NOMO-1 treated with dmso at 0.1 percent for 144 hours (cell line): ENCODE measurements at regions not wholly inside any gene's neighbourhood (a gene's known extent, or its start where the extent isn't known, plus 50 kb on each side); places are given as distances from the start of the nearest gene placed in this dataset.

ENCODE experiments used
- DNase-seq: peaks from one replicate; lab custom pipeline; 2025; ENCODE audit not compliant: unreplicated experiment; lab: John Stamatoyannopoulos, UW

DNA sequence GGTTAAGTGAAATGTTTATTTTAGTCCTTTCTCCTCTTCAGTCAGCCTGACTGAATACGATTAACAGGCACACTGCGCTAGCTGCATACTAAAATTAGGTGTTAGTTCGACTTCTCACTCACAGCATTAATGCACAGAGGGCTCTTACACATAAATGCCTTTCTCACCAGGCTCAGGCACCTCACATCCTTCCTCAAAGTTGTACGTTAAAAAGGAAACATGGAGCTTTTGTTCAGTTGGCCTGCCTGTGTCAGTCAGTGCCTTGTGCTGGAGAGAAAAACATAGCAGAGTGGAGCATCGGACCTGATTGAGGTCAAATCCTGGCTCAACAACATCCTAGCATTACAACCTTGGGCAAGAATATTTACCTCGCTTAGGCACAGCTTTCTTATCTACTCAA lies 236.0 kb upstream of the ZNF462 start:
- no peak for DNase-seq

DNA sequence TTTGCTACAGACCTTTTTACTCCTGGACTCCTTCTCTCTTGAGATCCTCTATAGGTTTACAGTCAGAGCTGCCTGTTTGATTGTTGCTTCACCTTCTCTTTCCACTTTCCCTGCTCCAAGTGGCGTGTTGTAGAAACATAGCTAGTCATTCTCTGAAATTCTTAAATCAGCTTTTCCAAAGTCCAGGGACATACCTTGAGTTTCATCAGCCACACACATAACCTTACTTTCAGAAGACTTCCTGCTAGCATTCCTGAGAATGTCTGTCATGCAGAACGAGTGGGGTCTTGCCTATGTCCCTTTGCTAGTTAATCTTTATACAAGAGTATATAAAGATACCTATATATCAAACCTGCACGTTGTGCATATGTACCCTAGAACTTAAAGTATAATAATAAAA lies 230.3 kb upstream of the ZNF462 start:
- DNase-seq = no peak

DNA sequence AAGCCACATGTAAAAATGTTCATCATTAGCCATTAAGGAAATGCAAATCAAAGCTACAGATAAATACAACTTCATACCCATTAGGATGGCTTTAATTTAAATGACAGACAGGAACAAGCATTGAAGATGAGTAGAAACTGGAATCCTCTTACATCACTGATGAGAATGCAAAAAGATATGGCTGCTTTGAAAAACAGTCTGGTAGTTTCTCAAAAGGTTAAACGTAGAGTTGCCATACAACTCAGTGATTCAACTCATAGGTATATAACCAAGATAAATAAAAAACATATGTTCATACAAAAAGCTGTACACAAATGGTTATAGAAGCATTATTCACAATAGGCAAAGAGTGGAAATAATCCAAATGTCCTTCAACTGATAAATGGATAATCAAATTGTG lies 228.8 kb upstream of the ZNF462 start:
- no peak for DNase-seq

DNA sequence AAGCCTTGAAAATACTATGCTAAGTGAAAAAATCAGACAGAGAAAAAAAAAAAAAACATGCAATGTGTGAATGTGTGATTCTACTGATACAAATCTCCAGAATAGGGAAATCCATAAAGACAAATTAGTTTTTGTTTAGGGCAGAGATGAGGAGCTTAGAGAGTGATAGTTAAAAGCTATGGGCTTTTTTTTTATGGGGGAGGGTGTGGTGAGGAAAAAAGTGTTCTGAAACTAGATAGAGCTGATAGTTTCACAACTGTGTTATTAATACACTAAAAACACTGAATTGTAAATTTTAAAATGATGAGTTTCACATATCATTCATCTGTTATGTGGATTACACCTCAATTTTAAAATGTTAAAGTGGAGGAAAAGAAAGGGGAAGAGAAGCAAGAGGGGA lies 228.3 kb upstream of the ZNF462 start:
- DNase-seq = no peak

DNA sequence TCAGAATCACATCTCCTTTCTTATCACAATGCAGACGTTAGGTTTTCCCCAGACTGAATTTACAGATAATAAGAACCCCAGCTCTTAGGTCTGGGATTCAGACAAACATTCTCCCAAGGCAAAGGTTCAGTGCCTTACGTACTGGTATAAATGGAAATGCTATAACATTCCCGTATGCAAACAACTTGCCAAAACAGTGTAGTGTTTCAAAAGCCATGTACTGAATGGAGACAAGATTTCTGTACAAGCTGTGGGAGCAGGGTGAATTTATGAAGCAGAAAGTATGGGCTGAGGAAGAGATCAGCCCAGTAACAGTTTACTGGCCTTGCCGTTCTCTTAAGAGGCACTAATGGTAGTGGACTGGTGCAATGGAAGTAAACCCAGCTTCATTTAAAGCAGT lies 225.5 kb upstream of the ZNF462 start:
- no peak for DNase-seq

DNA sequence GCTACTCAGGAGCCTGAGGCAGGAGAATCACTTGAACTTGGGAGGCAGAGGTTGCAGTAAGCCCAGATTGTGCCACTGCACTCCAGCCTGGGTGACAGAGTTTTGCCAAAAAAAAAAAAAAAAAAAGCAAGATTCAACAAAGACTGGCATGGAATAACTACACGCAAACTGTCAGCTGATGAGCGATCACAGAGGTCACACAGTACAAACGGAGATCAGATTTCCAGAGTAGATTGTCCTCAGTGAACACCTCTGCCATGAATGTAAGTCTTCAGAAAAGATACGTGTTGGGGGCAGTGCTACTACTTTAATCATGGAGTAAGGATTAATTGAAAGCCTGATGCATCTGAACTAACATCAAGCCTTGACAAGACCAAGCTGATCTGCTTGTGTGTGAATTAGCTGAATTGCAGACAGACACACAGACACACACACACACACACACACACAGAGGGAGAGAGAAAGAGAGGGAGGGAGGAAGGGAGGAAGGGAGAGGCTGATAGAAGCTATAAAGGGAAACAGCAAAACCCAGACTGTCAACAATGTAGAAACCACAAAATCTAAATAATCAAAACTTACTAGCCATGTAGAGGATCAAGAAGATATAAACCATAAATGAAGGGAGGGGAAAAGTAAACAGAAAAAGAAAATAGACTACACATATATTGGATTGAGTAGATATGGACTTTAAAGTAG lies 222.9 kb upstream of the ZNF462 start:
- DNase-seq = no peak

DNA sequence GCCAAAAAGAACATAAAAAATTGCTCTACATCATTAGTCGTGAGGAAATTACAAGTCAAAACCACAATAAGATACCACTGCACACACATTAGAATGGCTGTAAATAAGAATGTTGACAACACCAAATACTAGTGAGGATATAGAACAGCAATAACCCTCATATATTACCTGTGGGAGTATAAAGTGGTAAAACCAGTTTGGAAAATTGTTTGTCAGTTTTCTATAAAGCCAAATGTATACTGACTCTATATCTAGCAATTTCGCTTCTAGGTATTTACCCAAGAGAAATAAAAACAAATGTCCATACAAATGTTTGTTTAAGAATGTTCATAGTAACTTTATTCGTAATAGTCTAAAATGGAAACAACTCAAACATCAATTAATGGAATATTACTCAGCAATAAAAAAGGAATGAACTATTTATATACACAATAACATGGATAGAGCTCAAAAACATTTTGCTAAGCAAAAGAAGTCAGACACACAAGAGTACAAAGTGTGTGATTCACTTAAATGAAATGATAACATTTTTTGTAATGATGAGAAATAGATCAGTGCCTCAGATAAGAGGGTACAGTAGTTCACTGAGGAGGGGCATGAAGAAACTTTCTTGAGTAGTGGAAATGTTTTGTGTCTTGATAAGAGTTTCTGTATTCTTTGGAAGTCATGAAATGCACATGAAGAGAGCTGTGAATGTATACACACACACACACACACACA lies 219.6 kb upstream of the ZNF462 start:
- no peak for DNase-seq

DNA sequence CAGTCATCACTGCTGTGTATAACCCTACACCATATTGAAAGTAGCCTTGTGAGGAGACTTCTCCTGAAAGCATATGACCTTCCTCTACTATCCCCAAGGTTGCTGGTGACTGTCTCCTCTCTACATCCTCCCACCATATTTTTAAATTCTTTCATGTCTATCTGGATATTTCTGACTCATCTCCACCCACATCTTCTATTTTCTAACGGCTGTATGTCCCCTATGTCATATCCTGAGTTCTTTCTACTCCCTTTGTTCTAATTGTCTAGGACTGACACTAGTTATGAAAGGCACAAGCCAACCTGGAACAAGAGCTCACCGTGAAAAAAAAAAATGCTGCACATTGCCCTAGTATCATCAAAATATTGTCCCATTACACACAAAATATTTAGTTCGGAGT lies 218.3 kb upstream of the ZNF462 start:
- no peak for DNase-seq

DNA sequence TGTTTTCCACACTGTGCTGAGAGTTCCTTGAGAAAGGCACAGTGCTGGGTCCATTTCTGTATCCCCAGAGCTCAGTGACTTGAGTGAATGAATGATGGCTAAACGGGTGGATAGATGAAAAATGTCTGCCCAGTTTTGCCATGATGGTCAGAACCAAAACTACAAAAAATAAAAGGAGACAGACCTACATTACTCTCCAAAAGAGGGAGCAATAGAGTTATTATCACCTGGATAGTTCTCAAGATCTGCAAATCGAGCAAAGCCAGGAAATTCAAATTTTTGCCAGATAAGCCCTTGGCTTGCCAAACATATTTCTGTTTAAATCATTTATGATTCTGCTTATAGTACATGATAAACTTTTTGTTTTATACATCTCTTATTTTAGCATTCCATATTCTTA lies 214.2 kb upstream of the ZNF462 start:
- DNase-seq = no peak

DNA sequence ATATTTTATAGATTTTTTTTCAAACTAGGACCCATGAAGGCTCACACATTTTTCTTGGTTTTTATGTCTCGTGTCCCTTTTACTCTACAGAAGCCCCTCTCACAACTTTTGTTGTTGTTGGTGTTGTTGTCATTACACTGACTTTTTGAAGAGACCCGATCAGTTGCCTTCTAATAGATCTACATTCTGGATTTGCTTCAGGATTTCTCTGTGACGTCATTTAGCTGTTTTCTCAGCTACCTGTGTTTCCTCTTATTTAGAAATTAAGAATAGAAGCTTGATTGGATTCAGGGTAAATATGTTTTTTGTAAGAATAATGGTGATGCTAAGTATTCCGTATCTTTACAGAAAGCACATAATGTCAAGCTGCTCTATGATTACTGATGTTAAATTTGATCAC lies 213.3 kb upstream of the ZNF462 start:
- DNase-seq = no peak

DNA sequence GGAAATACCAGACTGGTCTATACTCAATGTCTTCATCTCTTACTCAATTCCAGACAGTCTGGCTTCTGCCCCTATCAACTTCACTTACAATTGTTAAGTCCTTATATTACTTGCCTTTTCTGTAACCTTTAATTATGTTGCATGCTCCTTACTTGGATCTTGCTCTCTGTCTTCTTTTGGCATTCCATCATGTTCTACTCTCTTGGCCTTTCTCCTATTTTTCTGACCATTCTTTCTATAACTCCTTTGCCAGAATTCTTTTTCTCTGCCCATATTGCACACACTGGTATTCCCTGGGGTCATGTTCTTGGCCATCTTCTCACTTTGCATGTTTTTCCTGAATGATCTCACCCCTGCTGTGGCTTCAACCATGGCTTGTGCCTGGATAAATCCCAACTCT lies 209.8 kb upstream of the ZNF462 start:
- no peak for DNase-seq

DNA sequence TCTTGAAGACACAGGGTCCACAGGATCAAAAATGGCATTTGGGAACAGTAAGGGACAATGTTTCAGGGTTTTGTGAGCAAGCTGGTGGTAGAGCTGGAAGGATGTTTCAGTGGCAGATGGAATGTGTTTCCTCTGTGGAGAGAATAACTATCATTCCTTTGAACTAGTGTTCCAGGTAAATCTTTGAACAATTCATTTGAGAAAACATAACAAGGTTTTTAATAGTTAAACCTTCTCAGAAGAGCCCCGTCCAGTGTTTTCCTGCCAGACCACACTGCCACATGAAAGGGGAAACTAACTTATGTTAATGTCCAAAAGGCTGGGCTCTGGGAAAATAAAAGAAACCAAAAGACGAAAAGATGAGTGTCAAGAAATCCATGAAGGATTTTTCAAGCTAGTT lies 207.0 kb upstream of the ZNF462 start:
- DNase-seq = no peak

DNA sequence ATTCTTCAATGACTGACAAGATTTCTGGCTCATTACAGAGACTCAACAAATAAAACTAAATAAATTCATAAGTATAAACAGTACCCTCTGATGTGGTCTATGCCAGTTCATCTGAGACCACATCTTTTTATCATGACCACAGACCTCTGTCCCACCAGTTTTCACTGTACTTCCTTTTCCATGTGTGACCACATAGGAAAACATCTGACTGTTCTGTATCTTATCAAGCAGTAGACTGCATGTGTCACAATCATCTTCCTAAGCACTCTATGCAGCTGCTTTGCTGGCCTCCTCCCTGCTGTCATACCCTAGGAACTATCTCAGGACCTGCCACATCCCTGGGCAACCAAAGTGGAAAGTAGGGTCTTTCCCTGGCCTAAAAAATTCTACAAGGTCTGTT lies 205.0 kb upstream of the ZNF462 start:
- no peak for DNase-seq

DNA sequence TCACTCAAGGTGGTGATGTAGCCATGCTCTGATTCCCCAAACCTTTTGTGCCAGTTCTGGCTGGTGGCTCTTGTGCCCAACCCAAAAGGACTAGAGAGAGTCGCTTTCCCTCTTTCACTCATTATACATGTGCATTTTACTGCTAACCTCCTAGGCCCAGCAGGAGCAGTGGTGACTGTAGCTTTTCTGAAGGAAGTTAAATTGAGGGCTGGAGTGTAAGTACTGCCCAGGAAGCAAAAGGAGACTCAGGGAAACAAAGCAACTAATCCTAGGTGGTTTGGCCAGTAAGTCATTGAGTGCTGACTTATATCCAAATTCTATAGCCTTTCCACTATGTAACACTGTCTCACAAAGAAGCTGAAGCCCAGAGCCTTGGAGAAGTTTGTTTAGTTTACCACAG lies 194.4 kb upstream of the ZNF462 start:
- no peak for DNase-seq

DNA sequence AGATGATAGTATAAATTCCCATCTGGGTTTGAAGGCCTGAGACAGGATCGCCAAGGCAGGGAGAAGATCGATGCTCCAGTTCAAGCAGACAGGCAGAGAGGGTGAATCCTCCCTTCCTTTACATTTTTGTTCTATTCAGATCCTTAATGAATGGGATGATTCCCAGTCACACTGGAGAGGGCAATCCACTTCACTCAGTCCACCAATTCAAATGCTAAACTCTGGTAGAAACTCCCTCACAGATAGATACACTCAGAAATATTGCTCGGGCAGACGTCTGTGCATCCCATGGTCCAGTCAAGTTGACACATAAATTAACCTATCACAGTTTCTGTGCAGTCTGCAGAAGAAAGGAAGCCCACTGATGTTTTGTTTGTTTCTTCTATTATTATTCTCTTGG lies 193.1 kb upstream of the ZNF462 start:
- no peak for DNase-seq

DNA sequence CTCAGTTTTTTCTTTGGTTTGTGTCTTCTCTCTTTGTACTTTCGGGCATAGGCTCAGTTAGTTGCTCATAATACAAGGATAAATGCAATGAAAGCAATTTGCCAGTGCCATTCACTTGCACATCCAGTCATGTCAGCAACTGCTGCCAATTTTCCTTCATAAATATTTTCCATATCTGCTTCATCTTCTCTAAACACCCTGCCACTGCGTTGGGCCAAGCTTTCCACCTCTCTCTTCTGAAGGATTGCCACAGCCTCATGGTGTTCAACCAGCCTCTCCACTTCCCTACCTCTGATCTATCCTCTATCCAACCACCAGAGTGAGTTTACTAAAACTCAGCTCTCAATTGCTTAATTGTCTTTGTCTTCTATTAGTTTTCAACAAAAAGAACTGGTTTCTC lies 192.5 kb upstream of the ZNF462 start:
- no peak for DNase-seq

DNA sequence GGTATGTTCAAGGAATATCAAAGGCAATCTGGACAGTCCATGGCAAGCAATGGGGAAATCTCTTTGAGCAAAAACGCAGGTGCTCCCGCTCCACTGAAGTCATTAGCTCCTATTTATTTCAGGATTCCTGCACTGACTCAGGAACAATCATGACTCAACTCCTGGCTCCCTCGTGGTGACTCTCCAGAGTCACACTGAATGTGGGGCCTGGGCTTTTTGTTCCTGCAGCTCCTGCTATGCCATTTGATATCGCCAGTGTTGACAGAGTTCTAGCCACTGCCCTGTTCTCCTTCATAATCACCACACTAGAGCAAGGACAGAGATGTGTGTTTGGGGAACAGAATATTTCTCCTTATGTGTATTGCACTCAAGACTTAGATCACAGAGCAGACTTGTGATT lies 187.2 kb upstream of the ZNF462 start:
- DNase-seq = no peak

DNA sequence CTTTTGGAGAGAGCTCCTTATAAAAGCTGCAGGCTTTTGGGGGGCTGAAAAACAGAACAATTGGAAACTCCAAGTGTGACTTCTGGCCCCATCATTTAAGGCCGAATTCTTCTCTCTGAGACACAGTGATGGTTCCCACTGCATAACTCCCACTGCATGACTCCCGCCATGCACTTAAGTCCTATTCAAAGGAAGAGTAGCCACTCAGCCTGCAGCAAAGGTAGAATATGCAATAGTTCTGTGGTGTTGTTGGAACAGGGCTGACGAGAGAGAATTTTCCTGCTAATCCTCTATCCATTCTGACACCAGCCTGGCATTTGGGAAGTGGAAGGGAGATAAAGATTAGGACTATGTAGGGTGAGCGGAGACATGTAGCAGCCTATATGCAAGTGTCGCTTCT lies 185.6 kb upstream of the ZNF462 start:
- no peak for DNase-seq

DNA sequence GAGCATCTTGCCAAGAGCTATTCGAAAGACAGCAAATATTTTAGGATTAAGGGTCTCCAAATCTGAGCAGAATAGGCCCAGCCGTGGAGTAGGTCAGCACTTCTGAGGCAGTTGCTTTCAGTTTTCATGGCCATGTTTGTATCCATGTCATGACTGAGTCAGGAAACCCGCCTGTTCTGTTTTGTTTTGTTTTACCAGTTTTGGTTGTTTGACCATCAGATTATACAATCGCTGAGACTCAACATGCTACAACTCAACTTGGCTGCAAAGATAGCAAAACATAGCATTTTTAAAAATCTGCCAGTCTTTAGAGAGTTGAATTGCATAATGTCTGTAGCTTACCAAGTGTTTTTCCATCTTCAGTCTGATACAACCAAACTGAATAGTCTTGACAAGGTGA lies 185.1 kb upstream of the ZNF462 start:
- DNase-seq = no peak

DNA sequence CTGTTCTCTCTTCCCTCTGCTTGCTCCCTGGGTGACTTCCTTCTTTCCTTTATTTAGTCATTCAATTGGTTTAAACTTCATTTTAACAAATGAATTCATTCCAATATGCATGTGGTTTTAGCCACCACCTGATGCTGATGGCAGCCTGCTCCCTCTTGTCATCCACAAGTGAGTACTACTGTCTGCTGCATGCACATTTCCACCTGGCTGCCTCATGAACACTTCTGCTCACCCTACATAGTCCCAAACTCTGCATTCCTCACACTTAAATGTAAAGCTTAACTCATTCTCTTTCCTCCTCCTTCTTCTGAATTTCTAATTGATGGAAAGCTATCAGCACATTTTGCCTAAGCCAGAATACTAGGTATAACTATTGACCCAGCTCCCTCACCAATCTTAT lies 184.7 kb upstream of the ZNF462 start:
- DNase-seq = no peak

DNA sequence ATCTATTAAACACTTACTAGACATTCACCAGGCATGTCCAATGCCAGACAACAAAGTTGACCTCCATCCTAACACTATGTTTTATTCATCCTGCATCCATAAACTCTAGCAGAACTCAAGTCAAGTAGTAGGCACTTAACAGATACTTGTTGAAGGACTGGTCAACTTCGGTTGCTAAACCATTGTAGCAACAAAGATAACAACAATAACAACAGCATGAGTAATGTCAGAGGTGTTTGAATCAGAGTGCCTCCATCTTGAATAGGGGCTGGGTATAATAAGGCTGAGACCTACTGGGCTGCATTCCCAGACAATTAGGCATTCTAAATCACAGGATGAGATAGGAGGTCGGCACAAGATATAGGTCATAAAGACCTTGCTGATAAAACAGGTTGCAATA lies 180.5 kb upstream of the ZNF462 start:
- DNase-seq = no peak

DNA sequence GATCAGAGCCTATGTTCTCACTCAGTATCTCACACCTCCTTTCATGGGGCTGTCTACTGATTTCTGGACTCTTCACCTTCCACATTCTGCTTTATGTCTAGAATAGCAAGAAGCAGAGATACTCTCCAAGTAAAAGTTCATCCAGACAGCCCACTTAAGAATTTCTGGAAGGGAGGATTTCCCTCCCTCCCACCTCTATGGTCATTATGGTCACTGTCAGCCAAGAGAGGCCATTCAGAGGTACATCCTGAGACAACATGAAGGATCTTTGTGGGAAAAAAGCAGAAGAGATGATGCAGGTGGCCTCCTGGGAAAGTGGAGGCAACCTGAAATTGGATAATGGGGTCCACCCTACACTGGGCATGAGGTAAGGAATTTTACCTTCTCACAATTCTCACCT lies 179.5 kb upstream of the ZNF462 start:
- no peak for DNase-seq
